MCF 10A (cell line): ENCODE measurements at regions not wholly inside any gene's neighbourhood (a gene's known extent, or its start where the extent isn't known, plus 50 kb on each side); places are given as distances from the start of the nearest gene placed in this dataset.

Experiments
- BruUV-seq: library from RNA; stranded (reverse); fragments of 400-500 nt; replicated peaks from 2 replicates; lab custom pipeline; 2021; lab: Mats Ljungman, UMichigan
- CTCF ChIA-PET: fragments of 300-600 bp; sonication (Branson Sonifier 250); formaldehyde crosslinking; extraction: SDS; loops from one replicate; lab custom pipeline; 2021; ENCODE audit warnings: antibody characterized with exemption, inconsistent platforms; lab: Yijun Ruan, JAX
- POLR2A ChIA-PET: fragments of 300-600, 350-650 bp; sonication (Branson Sonifier 250); formaldehyde crosslinking; extraction: SDS; loops from one replicate; lab custom pipeline; 2020; ENCODE audit warnings: antibody characterized with exemption, inconsistent platforms; lab: Yijun Ruan, JAX
- DNase-seq: peaks from one replicate; pipeline ENCODE4 v3.0.0-alpha.2; 2018; ENCODE audit not compliant: unreplicated experiment
- H3K27ac Mint-ChIP-seq: one replicate; pipeline ENCODE4 v1.8.0; 2022; ENCODE audit warnings: mild to moderate bottlenecking, low read depth, mixed read lengths; ENCODE audit not compliant: unreplicated experiment
- H3K27me3 Mint-ChIP-seq: one replicate; pipeline ENCODE4 v1.8.0; 2022; ENCODE audit warnings: mixed read lengths; ENCODE audit not compliant: insufficient read depth, unreplicated experiment
- H3K36me3 Mint-ChIP-seq: one replicate; pipeline ENCODE4 v1.8.0; 2022; ENCODE audit warnings: mild to moderate bottlenecking, moderate library complexity, mixed read lengths; ENCODE audit not compliant: insufficient read depth, unreplicated experiment
- H3K4me1 Mint-ChIP-seq: one replicate; pipeline ENCODE4 v1.8.0; 2022; ENCODE audit warnings: mixed read lengths; ENCODE audit not compliant: insufficient read depth, unreplicated experiment
- H3K4me3 Mint-ChIP-seq: one replicate; pipeline ENCODE4 v1.8.0; 2022; ENCODE audit warnings: mild to moderate bottlenecking, moderate library complexity, mixed read lengths; ENCODE audit not compliant: unreplicated experiment
- H3K9me3 Mint-ChIP-seq: one replicate; pipeline ENCODE4 v1.8.0; 2022; ENCODE audit warnings: mixed read lengths; ENCODE audit not compliant: unreplicated experiment
- intact Hi-C: fragments of 100-400 bp; cut with micrococcal nuclease; formaldehyde crosslinking; loops from 2 replicates; pipeline ENCODE4 v1.14.1; 2022
- TF ChIP-seq, protein P1 (sequence below): fragments of 200-600 bp; IDR thresholded peaks from one replicate; pipeline ENCODE4 v1.8.0; 2022; ENCODE audit warnings: antibody characterized with exemption, mild to moderate bottlenecking; ENCODE audit not compliant: unreplicated experiment

DNA sequence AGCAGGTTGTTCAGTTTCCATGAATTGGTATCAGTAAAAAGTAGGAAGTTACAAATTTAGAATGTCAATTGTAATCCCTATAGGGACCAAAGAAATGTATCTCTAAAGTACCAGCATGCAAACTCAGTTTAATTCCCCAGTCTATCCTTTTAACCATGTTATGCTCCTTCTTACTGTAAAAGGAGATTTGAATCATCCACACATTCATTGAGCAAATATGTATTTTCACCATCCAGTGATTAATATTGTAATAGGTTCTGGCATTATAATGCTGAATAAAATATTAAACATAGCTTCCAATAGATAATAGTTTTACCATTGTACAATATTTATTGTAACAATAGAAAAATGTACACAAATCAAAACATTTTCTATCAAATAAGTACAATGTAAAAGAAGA is 228.2 kb upstream of the SEMA3A start:
- H3K4me1 Mint-ChIP-seq, result no peaks in the 10 kb centered on the region
- POLR2A ChIA-PET, result no interaction called here

DNA sequence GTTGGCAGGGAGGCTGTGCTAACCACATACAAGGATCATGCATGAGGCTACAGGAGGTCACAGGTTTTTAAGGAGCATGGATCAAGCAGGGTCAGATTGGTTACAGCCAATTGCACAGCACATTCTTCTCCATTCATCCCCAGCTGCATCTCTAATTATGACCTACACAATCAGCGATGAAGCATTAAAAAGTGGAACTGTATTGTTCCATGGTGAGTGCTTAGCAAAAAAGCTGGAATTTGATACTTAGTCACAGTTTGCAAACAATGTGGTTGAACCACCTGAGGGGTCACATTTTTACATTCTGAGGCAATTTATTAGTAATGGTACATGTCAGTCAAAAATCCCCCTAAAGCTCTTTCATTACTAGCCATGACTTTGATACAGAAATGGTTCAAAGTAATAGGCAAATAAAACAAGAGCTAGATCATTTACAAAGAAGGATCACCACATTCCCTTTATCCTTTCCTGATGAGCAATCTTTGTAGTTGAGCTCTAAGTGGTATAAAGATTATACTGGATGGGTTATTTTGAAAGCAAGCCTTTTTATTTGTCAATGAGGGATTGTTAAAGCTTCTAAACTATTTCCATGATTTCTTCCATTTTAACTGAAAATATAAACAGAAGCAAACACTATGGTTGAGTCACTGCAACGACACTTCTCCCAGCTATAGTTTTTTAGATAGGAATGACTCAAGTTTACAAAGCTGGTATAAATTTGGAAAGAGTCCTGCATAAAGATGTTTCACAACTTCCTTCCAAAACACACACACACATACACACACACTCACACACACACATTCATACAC is 217.8 kb upstream of the SEMA3A start:
- BruUV-seq, result no TSS peak
- H3K9me3 Mint-ChIP-seq, result no peaks in the 10 kb centered on the region
- peak overlapping the region; percentile 90 for H3K27ac Mint-ChIP-seq
- intact Hi-C loops, result no loop called here
- TF ChIP-seq, protein P1, sequence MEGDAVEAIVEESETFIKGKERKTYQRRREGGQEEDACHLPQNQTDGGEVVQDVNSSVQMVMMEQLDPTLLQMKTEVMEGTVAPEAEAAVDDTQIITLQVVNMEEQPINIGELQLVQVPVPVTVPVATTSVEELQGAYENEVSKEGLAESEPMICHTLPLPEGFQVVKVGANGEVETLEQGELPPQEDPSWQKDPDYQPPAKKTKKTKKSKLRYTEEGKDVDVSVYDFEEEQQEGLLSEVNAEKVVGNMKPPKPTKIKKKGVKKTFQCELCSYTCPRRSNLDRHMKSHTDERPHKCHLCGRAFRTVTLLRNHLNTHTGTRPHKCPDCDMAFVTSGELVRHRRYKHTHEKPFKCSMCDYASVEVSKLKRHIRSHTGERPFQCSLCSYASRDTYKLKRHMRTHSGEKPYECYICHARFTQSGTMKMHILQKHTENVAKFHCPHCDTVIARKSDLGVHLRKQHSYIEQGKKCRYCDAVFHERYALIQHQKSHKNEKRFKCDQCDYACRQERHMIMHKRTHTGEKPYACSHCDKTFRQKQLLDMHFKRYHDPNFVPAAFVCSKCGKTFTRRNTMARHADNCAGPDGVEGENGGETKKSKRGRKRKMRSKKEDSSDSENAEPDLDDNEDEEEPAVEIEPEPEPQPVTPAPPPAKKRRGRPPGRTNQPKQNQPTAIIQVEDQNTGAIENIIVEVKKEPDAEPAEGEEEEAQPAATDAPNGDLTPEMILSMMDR, result no peak
- H3K27me3 Mint-ChIP-seq, result no peaks in the 10 kb centered on the region
- peak; percentile 79 for DNase-seq
- no peaks in the 10 kb centered on the region for H3K36me3 Mint-ChIP-seq
- ChIA-PET CTCF (interaction anchor here (0.6 to 0.7 kb wide), 2 partner anchors 319 to 772 kb away, joined by 3 to 5 read pairs; no protein-coding TSS in a partner anchor), POLR2A (interaction anchor here (0.6 to 1.1 kb wide), 2 partner anchors 11 to 24 kb away, joined by 3 to 4 read pairs; no protein-coding TSS in a partner anchor)
- H3K4me1 Mint-ChIP-seq, result peaks cover 16% of the 10 kb centered on the region
- H3K4me3 Mint-ChIP-seq, result no peak overlapping the region

More for the DNA sequence above, 228.2 kb upstream of the SEMA3A start:
- H3K27ac Mint-ChIP-seq, result no peak overlapping the region
- no peaks in the 10 kb centered on the region for H3K27me3 Mint-ChIP-seq
- TF ChIP-seq, protein P1, result no peak
- CTCF ChIA-PET, result interaction anchor here (0.7 kb wide), 1 partner anchor 19 kb away, joined by 3 read pairs; no protein-coding TSS in a partner anchor
- DNase-seq, result no peak
- intact Hi-C loops, result no loop called here
- no peak overlapping the region for H3K4me3 Mint-ChIP-seq
- H3K9me3 Mint-ChIP-seq, result no peaks in the 10 kb centered on the region
- no TSS peak for BruUV-seq
- H3K36me3 Mint-ChIP-seq, result no peaks in the 10 kb centered on the region

DNA sequence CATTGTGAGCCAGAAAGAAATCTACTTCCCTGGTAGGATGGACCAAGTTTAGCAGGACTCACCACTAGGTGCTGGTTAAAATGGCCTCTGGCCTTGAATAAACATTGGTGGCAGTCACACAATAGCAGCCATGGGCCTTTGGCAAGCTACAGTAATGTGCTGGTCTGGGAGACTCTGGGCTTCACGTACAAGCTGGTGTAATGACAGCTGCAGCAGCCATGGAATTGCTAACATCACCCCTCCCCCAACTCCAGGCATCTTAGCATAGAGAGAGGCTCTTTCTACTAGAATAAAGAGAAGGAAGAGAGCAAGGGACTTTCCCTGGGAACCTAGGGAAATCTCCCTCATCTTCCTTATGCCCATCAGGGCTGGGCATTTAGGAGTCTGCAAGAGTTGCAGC is 205.1 kb upstream of the SEMA3A start:
- Mint-ChIP-seq H3K36me3 (no peaks in the 10 kb centered on the region), H3K4me1 (no peaks in the 10 kb centered on the region), H3K4me3 (no peak overlapping the region), H3K27ac (no peak overlapping the region), H3K27me3 (no peaks in the 10 kb centered on the region), H3K9me3 (peaks cover 18% of the 10 kb centered on the region)
- DNase-seq, result no peak
- intact Hi-C loops, result no loop called here
- BruUV-seq, result no TSS peak
- POLR2A ChIA-PET, result no interaction called here
- TF ChIP-seq, protein P1, result no peak
- CTCF ChIA-PET, result no interaction called here

DNA sequence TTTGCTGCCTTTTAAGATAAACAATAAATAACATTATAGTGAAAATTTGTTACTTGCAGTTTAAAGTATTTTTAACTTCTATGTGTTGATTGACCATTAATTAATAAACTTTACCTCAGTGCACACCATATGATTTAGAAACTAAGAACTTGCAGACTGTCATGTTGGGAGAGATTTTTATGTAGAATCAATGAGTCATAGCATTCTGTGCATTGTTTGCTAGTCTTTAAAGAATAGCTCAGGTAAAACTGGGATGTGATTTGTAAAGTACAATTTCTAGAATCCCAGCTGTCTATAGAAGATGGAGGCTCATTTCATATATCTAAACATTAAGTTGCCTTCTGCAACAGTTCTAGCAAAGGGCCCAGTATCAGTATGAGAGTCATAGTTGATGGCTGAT is 199.6 kb upstream of the SEMA3A start:
- Mint-ChIP-seq H3K36me3 (no peaks in the 10 kb centered on the region), H3K9me3 (no peaks in the 10 kb centered on the region), H3K4me1 (no peaks in the 10 kb centered on the region), H3K4me3 (no peak overlapping the region), H3K27ac (no peak overlapping the region), H3K27me3 (no peaks in the 10 kb centered on the region)
- no peak for DNase-seq
- no TSS peak for BruUV-seq
- ChIA-PET POLR2A (no interaction called here), CTCF (interaction anchor here (0.7 to 1.1 kb wide), 3 partner anchors 17 to 413 kb away, joined by 3 to 4 read pairs (median 3); no protein-coding TSS in a partner anchor)
- intact Hi-C loops, result no loop called here
- TF ChIP-seq, protein P1, result no peak
